IPS-18c (cell line): ENCODE measurements at regions not wholly inside any gene's neighbourhood (a gene's known extent, or its start where the extent isn't known, plus 50 kb on each side); places are given as distances from the start of the nearest gene placed in this dataset.

Source experiments
- H3K4me3 ChIP-seq: 2 replicates; pipeline ENCODE4 v1.7.0; 2013; ENCODE audit warnings: low read depth, mild to moderate bottlenecking, low read length, moderate library complexity; ENCODE audit not compliant: insufficient read depth
- H3K9me3 ChIP-seq: one replicate; pipeline ENCODE4 v1.6.1; 2013; ENCODE audit warnings: mild to moderate bottlenecking, low read length, moderate library complexity; ENCODE audit not compliant: control insufficient read depth, insufficient read depth

DNA sequence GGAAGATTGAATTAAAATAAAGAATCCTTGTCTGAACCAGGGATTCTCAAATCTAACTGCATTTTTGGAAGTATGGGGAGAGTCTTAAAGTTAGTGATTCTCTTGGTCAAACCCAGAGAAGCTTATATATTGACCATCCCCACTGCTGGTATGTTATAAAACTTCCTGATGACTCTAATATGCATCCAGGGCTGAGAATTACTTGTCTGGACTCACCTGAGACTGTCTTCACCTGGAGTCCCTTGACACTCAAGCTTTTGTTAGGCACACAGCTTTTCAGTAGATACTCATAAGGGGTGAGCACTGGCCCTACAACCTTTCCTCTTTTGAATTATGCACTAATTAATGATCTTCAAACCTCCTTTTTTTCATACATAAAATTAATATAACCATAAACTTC is 149.6 kb upstream of the GULP1 start:
- no peak overlapping the region for H3K4me3 ChIP-seq
- no peaks in the 10 kb centered on the region for H3K9me3 ChIP-seq

DNA sequence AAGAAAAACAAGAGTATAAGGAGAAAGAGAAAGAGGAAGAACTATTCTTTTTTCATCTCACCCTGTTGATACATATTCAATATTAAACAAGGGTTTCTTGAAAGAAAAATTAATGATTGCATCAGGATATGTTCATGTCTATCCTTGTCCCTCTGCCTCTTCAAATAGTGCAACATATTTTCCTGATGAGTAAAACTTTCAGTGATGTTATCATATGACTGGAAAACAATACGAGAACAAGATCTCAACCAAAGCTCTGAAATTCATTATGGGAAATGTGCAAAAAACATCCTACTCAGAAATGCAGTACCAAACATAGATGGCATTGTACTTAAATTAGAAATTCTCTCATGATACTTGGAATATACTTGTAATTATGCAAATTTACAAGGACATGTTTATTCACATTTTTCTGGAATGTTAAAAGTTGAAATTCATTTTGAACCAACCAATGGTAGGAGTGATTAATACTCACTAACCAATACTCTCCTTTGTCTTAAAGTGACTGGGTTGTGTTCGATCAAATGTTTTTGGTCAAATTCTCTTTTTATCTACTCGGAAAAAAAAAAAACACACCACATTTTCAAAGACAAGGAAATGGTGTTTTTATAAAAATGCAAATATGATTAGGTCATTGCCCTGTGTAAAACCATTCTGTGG is 148.9 kb upstream of the GULP1 start:
- Histone ChIP-seq H3K4me3 (no peak overlapping the region), H3K9me3 (no peaks in the 10 kb centered on the region)

DNA sequence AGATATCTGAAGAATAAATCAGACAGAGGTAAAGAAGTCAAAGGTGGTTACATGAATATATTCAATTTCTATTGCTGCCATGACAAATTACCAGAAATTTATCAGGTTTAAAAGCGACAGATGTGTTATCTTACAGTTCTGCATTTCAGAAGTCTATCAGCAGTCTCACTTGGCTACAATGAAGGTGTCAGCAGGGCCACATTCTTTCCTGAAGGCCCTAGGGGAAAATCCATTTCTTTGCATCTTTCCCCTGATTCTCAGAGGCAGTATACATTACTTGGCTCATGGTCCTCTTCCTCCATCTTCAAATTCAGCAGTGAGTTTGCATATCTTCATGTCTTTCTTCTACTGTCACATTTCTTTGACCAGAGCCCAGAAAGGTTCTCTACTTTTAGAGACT is 145.8 kb upstream of the GULP1 start:
- Histone ChIP-seq H3K4me3 (no peak overlapping the region), H3K9me3 (no peaks in the 10 kb centered on the region)

DNA sequence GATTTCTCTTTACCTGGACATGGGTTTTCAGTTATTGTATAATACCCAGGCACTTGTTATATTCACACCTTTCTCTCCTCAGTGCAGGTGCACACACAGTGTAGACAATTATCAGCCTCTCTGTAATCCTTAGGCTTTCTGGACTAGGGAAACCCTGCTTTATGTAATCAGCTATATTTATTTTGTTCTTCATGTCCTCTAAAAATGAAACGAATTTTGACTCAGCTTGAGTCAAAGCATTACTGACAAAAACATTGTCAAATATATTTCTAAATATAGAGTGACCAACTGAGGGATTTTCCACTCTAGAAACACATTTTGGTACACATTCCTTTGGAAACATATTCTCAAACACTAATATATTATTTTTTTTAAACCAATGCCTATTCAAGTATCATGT is 144.8 kb upstream of the GULP1 start:
- H3K4me3 ChIP-seq = no peak overlapping the region
- no peaks in the 10 kb centered on the region for H3K9me3 ChIP-seq

DNA sequence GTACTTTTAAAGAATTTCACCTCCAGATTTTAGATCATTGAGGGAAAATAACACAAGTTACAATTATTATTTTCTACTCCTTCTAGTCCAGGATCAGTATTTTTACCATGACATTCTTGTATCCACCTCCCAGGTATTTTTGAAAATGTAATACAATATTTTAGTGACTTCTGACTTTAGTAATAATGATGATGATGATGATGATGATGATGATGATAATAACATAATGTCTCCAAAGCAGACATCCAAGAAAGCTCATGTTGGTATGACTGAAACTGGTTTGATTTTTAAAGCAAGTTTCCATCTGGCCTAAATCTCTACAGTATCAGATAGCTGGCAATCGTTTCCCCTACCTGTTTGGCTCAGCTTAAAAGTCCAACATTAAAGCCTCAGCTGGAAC is 140.0 kb upstream of the GULP1 start:
- H3K4me3 ChIP-seq = no peak overlapping the region
- no peaks in the 10 kb centered on the region for H3K9me3 ChIP-seq

DNA sequence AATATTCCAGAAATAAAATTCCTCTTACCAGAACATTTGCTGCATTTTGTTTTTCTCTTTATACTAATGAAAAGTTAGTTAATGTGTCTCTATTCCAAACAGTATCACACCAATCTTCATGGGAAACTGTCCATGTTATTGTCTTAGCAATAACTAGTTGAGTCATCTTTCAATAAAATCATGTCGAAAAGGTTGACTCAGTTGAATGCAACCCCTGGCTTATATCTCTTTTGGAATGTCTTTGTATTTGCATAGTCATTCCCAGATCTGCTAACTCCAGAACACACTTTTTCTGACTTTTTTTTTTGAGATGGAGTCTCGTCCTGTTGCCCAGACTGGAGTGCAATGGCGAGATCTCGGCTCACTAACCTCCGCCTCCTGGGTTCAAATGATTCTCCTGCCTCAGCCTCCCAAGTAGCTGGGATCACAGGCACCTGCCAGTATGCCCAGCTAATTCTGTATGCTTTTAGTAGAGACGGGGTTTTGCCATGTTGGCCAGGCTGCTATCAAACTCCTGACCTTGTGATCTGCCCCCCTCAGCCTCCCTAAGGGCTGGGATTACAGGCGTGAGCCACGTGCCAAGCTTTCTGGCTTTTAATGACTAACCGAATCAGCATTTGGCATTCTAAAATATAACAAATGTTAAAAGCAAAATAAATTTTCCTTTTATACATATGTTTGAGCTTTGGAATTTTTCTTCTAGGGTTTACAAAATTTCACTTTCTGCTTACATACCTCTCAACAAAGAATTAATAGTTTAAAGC is 133.2 kb upstream of the GULP1 start:
- no peak overlapping the region for H3K4me3 ChIP-seq
- no peaks in the 10 kb centered on the region for H3K9me3 ChIP-seq

DNA sequence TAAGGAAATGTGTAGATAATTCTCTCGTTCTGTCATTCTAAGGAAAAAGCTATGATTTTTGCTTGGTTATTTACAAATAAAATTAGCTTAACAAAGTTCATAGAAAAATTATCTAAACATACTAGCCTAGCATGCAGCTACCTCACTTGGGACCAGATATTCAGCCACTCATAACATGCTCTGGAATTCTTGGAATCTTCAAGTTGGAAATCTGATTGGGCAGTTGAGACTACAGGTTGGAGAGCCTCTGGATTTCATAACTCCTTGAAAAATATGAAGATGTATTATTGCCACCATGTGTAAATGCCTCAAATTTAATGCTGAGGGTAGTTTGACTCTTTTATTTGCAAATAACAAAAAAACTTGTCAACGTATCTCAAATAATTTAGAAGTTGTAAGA is 132.2 kb upstream of the GULP1 start:
- Histone ChIP-seq H3K4me3 (no peak overlapping the region), H3K9me3 (no peaks in the 10 kb centered on the region)

DNA sequence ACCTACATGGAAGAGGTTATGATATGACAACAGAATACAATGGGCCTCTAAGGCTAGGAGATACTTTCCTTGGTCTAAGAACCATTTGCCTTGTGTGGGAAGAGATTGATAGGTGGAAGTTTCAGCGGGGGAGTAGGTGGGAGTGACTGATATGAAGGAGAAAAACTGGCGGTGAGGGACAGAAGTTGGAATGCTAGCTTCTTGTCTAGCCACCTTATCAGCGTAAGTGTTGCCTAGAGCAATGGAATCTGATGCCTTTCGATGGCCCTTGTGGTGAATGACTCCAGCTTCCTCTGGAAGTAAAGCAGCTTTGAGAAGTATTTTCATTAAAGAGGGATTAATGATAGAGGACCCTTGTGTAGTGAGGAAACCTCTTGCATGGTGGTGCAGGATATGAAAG is 121.3 kb upstream of the GULP1 start:
- Histone ChIP-seq H3K9me3 (peaks cover 5% of the 10 kb centered on the region), H3K4me3 (no peak overlapping the region)

DNA sequence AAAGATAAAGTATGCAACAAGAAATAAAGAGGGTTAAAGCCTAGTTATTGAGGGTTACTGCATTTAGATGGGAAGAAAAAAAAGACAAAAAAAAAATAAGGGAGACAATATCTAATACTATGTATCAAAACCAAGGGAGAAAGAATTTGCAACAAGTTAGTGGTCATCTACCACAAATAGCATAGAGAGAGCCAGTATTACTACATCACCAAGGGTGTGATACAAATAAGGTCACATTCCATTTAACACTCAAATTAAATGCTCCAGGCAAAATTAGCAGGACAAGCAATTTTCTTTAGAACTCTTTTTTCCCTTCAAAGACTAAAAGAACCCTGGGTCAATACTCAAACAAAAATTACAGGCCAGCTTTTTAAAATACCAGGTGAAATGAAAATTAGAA is 115.1 kb upstream of the GULP1 start:
- Histone ChIP-seq H3K9me3 (no peaks in the 10 kb centered on the region), H3K4me3 (no peak overlapping the region)

DNA sequence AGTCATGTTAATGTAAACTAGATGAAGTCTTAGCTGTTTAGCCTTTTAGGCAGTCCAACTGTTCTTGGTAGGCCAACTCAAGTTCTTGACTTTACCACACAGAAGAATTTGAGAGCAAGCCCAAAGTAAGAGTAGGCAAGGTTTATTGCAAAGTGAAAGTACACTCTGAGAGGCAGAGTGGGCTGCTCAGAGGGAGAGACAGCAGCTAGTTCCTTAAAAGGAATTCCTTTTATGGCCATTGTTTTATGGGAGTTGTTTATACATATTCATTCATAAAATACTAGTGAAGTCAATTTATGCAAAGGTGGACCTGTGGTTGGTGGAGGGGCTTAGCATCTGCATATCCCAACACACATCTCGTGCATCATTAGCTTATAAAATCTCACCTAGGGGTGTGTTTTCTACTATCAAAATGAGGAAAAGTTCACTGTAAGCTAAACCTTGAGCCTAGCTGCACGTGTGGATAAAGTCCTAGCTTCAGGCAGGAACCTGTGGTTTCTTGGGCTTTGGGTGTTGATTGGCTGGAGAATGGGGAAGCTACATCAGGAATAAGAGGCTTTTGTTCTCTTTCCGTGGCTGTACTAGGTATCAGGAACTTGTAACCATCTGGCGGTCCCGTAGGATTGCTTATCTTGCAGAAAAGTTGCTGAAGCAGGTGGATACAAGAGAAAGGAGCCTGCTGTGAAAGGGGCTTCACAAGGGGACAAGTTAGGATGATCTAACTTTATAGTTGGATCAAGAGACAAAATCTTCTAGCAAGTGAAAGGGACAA is 110.4 kb upstream of the GULP1 start:
- Histone ChIP-seq H3K9me3 (no peaks in the 10 kb centered on the region), H3K4me3 (no peak overlapping the region)

DNA sequence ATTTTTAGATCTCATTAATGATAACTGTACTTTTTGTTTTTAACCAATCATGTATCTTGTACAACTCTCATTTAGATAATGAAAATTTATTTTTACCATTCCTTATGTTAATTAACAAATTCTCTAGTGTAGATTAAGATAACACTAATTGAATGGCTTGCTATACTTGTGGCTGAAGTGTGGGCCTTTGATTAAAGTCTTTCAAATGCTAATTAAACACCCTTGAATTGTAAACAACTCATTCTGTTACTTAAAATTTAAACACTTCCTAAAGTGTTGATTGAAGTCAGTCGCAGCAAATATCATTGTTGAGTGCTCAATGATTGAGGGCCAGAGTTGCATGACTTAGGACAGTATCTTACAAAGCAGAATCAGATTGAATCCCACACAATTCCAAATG is 109.8 kb upstream of the GULP1 start:
- H3K4me3 ChIP-seq = no peak overlapping the region

DNA sequence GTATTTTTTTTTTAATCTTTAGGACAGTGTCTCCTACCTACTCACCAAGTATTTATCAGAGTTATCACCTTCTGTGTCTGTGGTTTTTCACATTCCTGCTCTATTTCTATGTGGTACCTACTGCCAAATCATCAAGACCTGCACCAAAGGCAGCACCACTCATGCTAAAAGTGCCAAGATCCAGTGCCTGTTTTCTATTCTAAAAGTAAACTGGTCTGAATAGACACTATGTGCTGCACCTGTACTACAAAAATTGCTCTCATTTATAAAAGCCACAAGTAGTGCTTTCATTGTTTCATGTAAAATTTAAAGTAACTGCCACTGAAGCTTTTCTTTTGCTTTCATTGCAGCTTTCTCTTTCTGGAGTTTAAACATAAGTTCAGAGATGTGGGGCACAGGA is 103.9 kb upstream of the GULP1 start:
- Histone ChIP-seq H3K9me3 (no peaks in the 10 kb centered on the region), H3K4me3 (no peak overlapping the region)

More for the DNA sequence above, 109.8 kb upstream of the GULP1 start:
- no peaks in the 10 kb centered on the region for H3K9me3 ChIP-seq

DNA sequence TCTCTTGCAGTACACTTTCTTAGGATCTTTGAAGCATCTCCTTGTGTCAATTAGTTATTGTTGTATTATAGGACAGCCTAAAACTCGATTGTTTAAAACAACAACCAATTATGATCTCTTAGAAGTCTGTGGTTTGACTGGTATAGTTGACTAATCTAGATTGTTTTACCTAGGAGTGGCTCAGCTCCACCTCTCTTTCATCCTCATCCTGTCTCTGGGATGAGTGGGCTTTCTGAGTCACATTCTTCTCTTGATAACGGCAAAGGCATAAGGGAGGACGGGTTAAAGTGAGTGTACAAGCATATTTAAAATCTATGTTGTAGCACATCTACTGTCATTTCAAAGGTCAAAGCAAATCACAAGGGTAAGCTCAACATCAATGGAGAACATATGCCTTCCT is 102.3 kb upstream of the GULP1 start:
- Histone ChIP-seq H3K9me3 (no peaks in the 10 kb centered on the region), H3K4me3 (no peak overlapping the region)

DNA sequence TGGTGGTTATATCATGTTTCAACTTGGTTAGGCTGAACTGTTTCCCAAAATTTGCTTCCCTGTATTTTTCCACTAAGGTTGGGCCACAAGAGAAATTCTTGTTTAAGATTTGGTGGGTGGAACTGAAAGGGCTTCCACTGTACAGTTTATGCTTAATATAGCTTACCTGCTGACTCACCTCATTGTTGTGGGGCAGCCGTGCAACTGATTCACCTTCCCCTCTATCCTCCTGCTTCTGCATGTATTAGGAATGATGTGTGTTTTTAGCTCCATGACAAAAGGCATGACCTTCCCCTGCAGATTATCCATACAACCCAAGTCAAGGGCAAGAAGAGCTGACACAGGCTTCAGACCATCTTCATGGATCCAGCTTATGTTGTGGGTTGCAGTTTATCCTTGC is 98.4 kb upstream of the GULP1 start:
- no peaks in the 10 kb centered on the region for H3K9me3 ChIP-seq
- H3K4me3 ChIP-seq = no peak overlapping the region

DNA sequence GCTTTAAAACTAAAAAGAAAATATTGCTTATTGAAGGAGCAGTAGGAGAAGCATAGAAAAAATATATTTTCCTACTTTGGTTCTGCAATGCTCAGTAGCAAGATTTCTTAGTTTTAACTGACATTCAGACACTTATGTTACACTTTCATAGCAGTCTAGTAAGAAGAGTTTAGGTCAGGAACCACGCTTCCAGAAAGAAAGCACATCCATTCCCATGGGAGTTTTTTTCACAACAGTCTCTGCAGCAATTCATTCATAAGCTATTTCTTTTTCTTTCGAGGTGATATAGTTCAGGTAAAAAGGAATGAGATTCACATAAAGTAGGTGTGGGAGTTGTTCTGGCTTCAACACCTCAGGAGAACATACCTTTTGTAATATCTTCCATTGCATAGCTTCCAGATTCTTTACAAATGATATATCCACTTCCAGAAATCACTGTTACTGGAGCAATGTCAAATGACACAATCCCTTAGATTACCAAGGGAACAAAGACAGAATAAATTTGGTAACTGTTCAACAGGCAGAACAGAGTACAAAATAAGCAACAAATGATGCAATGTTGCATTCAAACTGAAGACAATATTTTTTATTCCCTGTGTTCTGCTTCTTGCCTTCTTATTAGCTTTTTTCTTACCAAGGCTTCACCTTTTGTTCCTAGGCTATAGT is 95.2 kb upstream of the GULP1 start:
- H3K9me3 ChIP-seq = no peaks in the 10 kb centered on the region
- H3K4me3 ChIP-seq = no peak overlapping the region

DNA sequence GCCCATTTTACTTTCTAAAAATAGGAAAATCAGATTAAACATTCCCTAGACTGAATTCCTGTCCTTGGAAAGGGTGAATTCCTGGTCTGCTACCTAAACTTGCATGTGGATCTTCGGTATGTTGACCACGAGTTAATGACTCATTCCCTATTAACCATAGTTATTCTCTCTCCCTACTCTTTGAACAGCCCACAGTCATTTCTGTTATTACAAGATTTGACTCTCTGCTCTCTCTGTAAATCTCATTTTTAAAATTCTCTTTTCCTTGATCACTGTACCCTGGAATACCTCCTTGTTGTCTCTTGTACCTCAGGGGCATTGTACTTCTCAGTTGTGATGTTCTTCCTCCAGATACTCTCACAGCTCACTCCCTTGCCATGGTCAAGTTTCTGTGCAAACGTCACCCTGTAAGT is 92.0 kb upstream of the GULP1 start:
- H3K9me3 ChIP-seq = no peaks in the 10 kb centered on the region
- no peak overlapping the region for H3K4me3 ChIP-seq

DNA sequence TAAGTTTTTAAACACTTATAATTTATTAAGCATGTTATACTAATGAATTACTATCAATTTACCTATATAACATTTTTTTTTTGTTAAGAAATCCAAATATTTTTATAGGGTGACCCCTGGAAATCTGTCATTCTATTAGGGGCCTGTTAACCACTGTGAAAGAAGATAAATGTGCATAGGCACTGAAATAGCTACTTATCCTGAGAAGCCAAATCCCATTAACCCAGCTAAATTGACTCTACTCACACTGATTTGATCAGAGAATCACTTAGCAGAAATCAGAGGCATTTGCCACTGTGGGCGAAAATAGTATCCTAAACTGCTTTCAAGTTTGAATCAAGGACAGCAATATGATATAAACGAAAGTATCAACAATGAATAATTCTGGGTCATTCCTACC is 90.0 kb upstream of the GULP1 start:
- no peak overlapping the region for H3K4me3 ChIP-seq
- H3K9me3 ChIP-seq = no peaks in the 10 kb centered on the region

DNA sequence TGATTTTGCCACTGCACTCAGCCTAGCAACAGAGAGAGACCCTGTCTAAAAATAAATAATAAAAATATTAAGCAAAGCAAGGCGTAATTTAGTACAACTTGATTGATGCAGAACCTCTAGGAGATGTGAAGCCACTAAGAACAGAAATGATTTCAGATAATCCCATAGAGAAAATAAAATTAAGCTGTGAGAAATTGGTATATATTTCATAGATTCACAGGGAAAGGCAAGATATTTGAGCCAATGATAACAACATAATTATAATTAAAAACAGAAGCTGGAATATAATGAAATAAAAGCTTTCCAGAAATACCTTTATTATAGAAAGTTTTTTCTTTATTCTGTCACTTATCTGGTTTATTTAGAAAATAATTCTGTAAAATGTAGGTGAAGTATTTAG is 88.9 kb upstream of the GULP1 start:
- no peaks in the 10 kb centered on the region for H3K9me3 ChIP-seq
- H3K4me3 ChIP-seq = no peak overlapping the region
